GM21529 (cell line): ENCODE measurements at regions not wholly inside any gene's neighbourhood (a gene's known extent, or its start where the extent isn't known, plus 50 kb on each side); places are given as distances from the start of the nearest gene placed in this dataset.
"Not testable (repeated sequence)": the region's sequence is repeated elsewhere in the genome, so short reads cannot be mapped to it uniquely, and the experiment has no call there.

Experiments used
- ATAC-seq: cut with Tn5 transposase; IDR thresholded peaks from one replicate; pipeline ENCODE4 v1.9.1; 2021; ENCODE audit not compliant: unreplicated experiment

GRCh38 chr10:125252937-125253336 lies 92.6 kb upstream of the CTBP2 start:
- no peak for ATAC-seq

GRCh38 chr10:125250834-125251233 lies 90.5 kb upstream of the CTBP2 start:
- ATAC-seq: not testable (repeated sequence)

GRCh38 chr10:125249948-125250347 lies 89.6 kb upstream of the CTBP2 start:
- ATAC-seq: no peak

GRCh38 chr10:125248489-125248888 lies 88.1 kb upstream of the CTBP2 start:
- no peak for ATAC-seq

- ATAC-seq: no peak
Measured at GRCh38 chr10:125247576-125247975, 87.2 kb upstream of the CTBP2 start.

GRCh38 chr10:125243532-125244253 lies 83.3 kb upstream of the CTBP2 start:
- ATAC-seq: no peak

GRCh38 chr10:125238682-125239081 lies 78.3 kb upstream of the CTBP2 start:
- ATAC-seq: no peak

GRCh38 chr10:125236091-125236490 lies 75.7 kb upstream of the CTBP2 start:
- no peak for ATAC-seq

- no peak for ATAC-seq
Measured at GRCh38 chr10:125235093-125236069, 75.0 kb upstream of the CTBP2 start.

GRCh38 chr10:125234576-125234975 lies 74.2 kb upstream of the CTBP2 start:
- ATAC-seq: not testable (repeated sequence)

GRCh38 chr10:125233726-125234125 lies 73.4 kb upstream of the CTBP2 start:
- no peak for ATAC-seq

- no peak for ATAC-seq
Measured at GRCh38 chr10:125232841-125233240, 72.5 kb upstream of the CTBP2 start.

GRCh38 chr10:125231813-125232475 lies 71.6 kb upstream of the CTBP2 start:
- ATAC-seq: no peak

- ATAC-seq: no peak
Measured at GRCh38 chr10:125231116-125231812, 70.9 kb upstream of the CTBP2 start.

GRCh38 chr10:125230251-125230650 lies 69.9 kb upstream of the CTBP2 start:
- no peak for ATAC-seq

- not testable (repeated sequence) for ATAC-seq
Measured at GRCh38 chr10:125228245-125228940, 68.0 kb upstream of the CTBP2 start.

GRCh38 chr10:125227546-125227945 lies 67.2 kb upstream of the CTBP2 start:
- no peak for ATAC-seq

- ATAC-seq: no peak
Measured at GRCh38 chr10:125226823-125227222, 66.5 kb upstream of the CTBP2 start.

- ATAC-seq: no peak
Measured at GRCh38 chr10:125226005-125226404, 65.6 kb upstream of the CTBP2 start.

- ATAC-seq: no peak
Measured at GRCh38 chr10:125225051-125225450, 64.7 kb upstream of the CTBP2 start.
